ENCODE measurements at regions not wholly inside any gene's neighbourhood (a gene's known extent, or its start where the extent isn't known, plus 50 kb on each side); places are given as distances from the start of the nearest gene placed in this dataset.

GRCh38 chr5:65068410-65068809, 299.7 kb downstream of the CWC27 start:
- no peak for TF ChIP-seq CTCF (IDR thresholded peaks at IDR 0.05; ENCODE audit: insufficient read depth, low read depth, low read length)
- no peak overlapping the region for H3K4me3 ChIP-seq (ENCODE audit: low read depth, low read length)
- no peak for DNase-seq (ENCODE audit: low read depth)

- no peak for DNase-seq (ENCODE audit: low read depth)
- no peak overlapping the region for H3K4me3 ChIP-seq (ENCODE audit: low read depth, low read length)
- TF ChIP-seq CTCF (IDR thresholded peaks at IDR 0.05; ENCODE audit: insufficient read depth, low read depth, low read length) = no peak
Measured at GRCh38 chr5:65070026-65070425, 301.3 kb downstream of the CWC27 start.

GRCh38 chr5:65072850-65073249, 304.1 kb downstream of the CWC27 start:
- DNase-seq (ENCODE audit: low read depth) = no peak
- no peak for TF ChIP-seq CTCF (IDR thresholded peaks at IDR 0.05; ENCODE audit: insufficient read depth, low read depth, low read length)
- no peak overlapping the region for H3K4me3 ChIP-seq (ENCODE audit: low read depth, low read length)

- TF ChIP-seq CTCF (IDR thresholded peaks at IDR 0.05; ENCODE audit: insufficient read depth, low read depth, low read length) = no peak
- peak; percentile 49 for DNase-seq (ENCODE audit: low read depth)
Measured at GRCh38 chr5:65073250-65073661, 304.5 kb downstream of the CWC27 start.

GRCh38 chr5:65075623-65076250, 307.0 kb downstream of the CWC27 start:
- TF ChIP-seq CTCF (IDR thresholded peaks at IDR 0.05; ENCODE audit: insufficient read depth, low read depth, low read length) = no peak
- DNase-seq (ENCODE audit: low read depth) = peak; percentile 27
- H3K4me3 ChIP-seq (ENCODE audit: low read depth, low read length) = no peak overlapping the region

More at GRCh38 chr5:65073250-65073661, 304.5 kb downstream of the CWC27 start:
- H3K4me3 ChIP-seq (ENCODE audit: low read depth, low read length) = no peak overlapping the region

- DNase-seq (ENCODE audit: low read depth) = peak; percentile 82
- peak; percentile 40 for TF ChIP-seq CTCF (IDR thresholded peaks at IDR 0.05; ENCODE audit: insufficient read depth, low read depth, low read length)
- no peak overlapping the region for H3K4me3 ChIP-seq (ENCODE audit: low read depth, low read length)
Measured at GRCh38 chr5:65076251-65076869, 307.6 kb downstream of the CWC27 start.

Data from fibroblast of villous mesenchyme (primary cell).